ENCODE measurements at regions not wholly inside any gene's neighbourhood (a gene's known extent, or its start where the extent isn't known, plus 50 kb on each side); places are given as distances from the start of the nearest gene placed in this dataset.

DNA sequence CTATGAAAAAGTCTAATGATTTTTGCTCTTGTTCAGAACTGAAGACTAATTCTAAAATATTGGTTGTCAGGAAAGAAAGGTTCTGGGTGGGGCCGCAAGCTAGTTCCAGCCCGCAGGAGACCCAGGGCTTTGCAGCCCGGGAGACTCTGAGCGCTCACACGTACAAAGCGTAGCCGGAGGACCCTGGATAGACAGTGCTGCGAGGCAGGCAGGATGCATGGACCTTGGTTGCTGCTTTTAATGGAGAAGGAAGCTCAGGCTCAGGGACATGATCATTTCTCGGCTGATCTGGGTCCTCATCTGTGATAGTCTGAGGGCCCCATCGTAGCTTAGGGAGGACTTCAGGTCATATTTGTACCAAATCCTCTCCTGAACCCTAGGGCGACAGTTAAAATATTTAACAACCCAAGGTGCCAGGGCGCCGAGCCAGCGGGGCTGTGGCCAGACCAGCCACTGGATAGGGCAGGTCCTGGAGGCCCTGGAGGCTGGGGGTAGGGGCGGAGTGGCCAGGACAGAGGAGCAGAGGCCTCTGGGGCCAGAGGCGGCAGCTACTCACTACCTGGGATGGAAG is 70.1 kb upstream of the UNC5A start:
- no CpG with 5 or more reads among the region's 16 CpGs for WGBS (ENCODE audit: insufficient coverage, insufficient read length)
- peaks cover 11% of the 10 kb centered on the region for H3K4me1 ChIP-seq (ENCODE audit: control insufficient read depth, insufficient read depth, low read length)
- H3K36me3 ChIP-seq (ENCODE audit: control insufficient read depth, insufficient read depth, low read length), result no peaks in the 10 kb centered on the region
- no peaks in the 10 kb centered on the region; the same call in 1 of the 2 replicates for H3K27me3 ChIP-seq (ENCODE audit: control insufficient read depth, insufficient read depth, low read length)
- H3K9me3 ChIP-seq (ENCODE audit: control insufficient read depth, insufficient read depth, low read length), result no peaks in the 10 kb centered on the region
- no peak overlapping the region for H3K27ac ChIP-seq (ENCODE audit: low read length)
- no peak for DNase-seq (ENCODE audit: low read depth, low spot score)
- no peak overlapping the region for H3K4me3 ChIP-seq (ENCODE audit: low read length)

DNA sequence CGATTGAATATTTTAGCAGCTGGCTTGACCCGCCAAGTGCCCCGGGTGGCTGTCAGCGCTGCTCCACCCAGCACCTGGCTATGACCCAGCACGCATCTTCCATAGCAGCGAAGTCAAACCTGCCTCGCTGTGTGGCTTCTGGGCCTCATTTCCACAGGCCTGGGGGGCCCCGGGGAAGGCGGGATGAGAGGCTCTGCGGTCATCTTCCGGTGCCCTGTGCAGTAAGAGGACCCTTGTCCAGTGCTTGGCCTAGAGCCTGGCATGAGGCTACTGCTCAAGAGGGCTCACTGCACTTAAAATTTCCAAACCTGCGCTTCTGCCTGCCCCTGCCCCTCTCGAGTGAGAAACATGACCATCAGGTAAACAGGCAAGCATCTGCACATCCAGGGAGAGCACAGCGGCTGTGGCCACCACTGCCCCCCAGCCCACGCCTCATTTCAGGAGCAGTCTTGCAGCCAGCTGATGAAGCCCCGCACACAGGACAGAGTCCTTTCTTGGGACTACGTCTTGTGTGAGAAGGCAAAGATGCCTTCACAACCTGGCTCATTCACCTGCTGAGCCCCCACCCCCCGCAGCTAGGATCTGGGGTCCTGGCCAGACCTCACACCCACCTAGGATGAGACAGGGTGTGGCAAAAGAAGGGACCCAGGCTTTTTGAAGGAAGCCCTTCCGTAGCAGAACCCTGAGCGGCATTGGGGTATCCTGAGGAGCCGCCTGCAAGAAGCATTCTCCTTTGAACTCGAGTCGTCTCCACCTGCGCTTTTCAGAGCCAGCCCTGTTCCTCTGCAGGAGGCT is 69.5 kb upstream of the UNC5A start:
- no peaks in the 10 kb centered on the region for H3K9me3 ChIP-seq (ENCODE audit: control insufficient read depth, insufficient read depth, low read length)
- H3K27me3 ChIP-seq (ENCODE audit: control insufficient read depth, insufficient read depth, low read length), result no peaks in the 10 kb centered on the region; the same call in 1 of the 2 replicates
- no peak overlapping the region for H3K27ac ChIP-seq (ENCODE audit: low read length)
- no peak overlapping the region for H3K4me3 ChIP-seq (ENCODE audit: low read length)
- no peak for DNase-seq (ENCODE audit: low read depth, low spot score)
- WGBS (ENCODE audit: insufficient coverage, insufficient read length), result no CpG with 5 or more reads among the region's 24 CpGs
- peaks cover 15% of the 10 kb centered on the region for H3K4me1 ChIP-seq (ENCODE audit: control insufficient read depth, insufficient read depth, low read length)
- no peaks in the 10 kb centered on the region for H3K36me3 ChIP-seq (ENCODE audit: control insufficient read depth, insufficient read depth, low read length)

DNA sequence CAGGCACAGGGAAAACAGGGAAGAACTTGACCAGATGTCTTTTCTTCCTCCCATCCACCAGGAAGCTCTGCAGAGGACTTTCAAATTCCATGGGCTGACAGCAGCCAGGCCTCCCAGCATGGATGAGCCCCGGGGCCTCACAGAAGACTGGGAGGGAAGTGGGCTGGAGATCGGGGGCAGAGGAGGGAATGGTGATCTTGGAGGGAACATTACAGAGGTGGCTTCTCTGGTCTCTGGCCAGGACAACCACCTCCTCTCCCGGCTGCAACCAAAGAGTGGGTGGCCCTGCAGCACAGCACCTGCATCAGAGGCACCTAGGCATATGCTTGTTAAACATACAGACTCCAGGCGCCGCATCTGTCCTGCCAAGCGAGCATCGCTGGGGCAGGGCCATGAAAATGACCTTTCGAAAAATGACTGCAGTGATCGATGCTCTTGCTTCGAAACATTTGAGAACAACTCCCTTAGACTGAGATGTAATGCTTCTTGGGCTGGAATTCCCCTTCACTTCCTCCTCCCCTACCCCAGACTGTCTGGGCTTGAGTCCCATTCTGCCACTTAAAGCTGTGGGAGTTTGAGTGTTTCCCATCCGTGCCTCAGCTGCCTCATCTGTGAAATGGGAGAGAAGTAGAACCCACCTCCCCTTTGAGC is 68.7 kb upstream of the UNC5A start:
- no peak for DNase-seq (ENCODE audit: low read depth, low spot score)
- no peak overlapping the region for H3K4me3 ChIP-seq (ENCODE audit: low read length)
- no peaks in the 10 kb centered on the region; the same call in 1 of the 2 replicates for H3K27me3 ChIP-seq (ENCODE audit: control insufficient read depth, insufficient read depth, low read length)
- H3K36me3 ChIP-seq (ENCODE audit: control insufficient read depth, insufficient read depth, low read length), result no peaks in the 10 kb centered on the region
- H3K9me3 ChIP-seq (ENCODE audit: control insufficient read depth, insufficient read depth, low read length), result no peaks in the 10 kb centered on the region
- peaks cover 19% of the 10 kb centered on the region for H3K4me1 ChIP-seq (ENCODE audit: control insufficient read depth, insufficient read depth, low read length)
- no peak overlapping the region for H3K27ac ChIP-seq (ENCODE audit: low read length)
- no CpG with 5 or more reads among the region's 11 CpGs for WGBS (ENCODE audit: insufficient coverage, insufficient read length)

DNA sequence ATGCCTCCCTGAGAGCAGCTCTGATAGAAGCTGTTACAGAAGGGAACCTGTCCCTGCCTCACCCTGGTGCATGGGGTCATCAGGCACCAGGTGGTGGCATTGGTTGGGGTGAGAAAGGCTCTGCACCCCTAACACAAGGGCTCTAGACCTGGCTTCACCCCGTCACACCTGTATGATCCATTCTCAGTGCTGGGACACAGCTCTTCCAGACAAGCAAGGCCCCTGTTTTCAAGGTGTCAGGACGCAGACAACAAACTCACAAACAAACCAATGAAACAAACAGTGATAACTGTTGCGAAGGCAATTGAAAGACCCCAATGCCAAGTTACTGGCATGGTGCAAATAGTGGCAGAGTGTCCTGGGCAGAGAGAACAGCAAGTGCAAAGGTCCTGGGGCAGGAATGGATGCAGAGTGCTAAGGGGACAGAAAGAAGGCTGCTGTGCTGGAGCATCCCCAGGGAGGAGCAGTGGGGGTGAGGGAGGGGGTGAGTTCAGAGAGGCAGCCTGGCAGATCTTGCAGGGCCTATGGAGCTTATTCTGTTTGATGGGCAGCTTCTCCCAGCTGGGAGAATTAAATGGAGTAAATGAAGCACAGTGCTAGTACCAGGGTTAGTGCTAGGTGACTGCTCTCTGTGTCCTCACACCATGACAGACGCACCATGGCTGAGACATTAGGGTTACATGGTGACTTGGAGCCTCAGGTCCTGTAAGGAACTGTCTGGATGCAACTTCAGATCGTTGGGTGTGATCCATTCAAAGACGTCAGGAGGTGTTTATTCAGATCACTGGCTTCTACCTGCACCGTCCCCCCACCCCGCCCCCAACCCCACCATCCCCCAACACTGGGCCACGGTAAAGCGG is 67.9 kb upstream of the UNC5A start:
- no peak for DNase-seq (ENCODE audit: low read depth, low spot score)
- WGBS (ENCODE audit: insufficient coverage, insufficient read length), result no CpG with 5 or more reads among the region's 10 CpGs
- Histone ChIP-seq H3K4me1 (ENCODE audit: control insufficient read depth, insufficient read depth, low read length) (peaks cover 19% of the 10 kb centered on the region), H3K9me3 (ENCODE audit: control insufficient read depth, insufficient read depth, low read length) (no peaks in the 10 kb centered on the region), H3K27me3 (ENCODE audit: control insufficient read depth, insufficient read depth, low read length) (no peaks in the 10 kb centered on the region; the same call in 1 of the 2 replicates), H3K27ac (ENCODE audit: low read length) (no peak overlapping the region), H3K4me3 (ENCODE audit: low read length) (no peak overlapping the region), H3K36me3 (ENCODE audit: control insufficient read depth, insufficient read depth, low read length) (no peaks in the 10 kb centered on the region)

DNA sequence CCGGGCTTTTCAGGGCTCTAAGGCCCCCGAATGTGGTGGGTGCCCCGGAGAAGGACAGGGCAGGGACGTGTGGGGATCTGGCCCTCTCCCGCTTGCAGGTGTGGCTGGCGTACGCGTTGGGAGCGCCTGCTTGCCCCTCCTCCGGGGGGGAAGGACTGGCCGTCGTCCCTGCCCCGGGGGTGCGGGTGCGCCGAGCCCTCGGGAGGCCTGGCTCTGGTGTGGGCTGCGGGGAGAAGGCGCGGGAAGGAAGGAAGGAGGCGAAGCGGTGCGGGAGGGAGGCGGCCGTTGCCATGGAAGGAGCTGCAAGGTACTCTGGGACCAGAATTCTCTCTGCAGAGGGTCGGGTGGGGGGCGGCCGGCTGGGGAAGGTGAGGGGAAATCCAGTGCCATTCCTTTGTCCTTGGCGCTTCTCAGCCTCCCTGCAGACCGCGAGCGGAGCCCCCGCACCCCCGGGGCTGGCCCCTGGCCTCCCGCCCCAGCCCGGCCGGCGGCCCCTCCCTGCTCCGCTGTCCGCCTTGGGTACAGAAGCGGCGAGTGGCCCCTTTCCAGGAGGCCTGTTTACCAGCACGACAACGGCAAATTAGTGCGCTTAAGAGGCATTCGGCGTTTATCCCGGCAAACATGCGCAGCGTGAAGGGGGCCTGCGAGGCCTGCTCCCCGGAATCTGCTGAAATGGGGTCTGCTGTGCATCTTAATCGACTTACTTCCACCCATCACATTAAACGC is 67.1 kb upstream of the UNC5A start:
- Histone ChIP-seq H3K27me3 (ENCODE audit: control insufficient read depth, insufficient read depth, low read length) (no peaks in the 10 kb centered on the region; the same call in 1 of the 2 replicates), H3K9me3 (ENCODE audit: control insufficient read depth, insufficient read depth, low read length) (no peaks in the 10 kb centered on the region), H3K27ac (ENCODE audit: low read length) (no peak overlapping the region), H3K4me1 (ENCODE audit: control insufficient read depth, insufficient read depth, low read length) (peaks cover 19% of the 10 kb centered on the region), H3K36me3 (ENCODE audit: control insufficient read depth, insufficient read depth, low read length) (no peaks in the 10 kb centered on the region), H3K4me3 (ENCODE audit: low read length) (peak overlapping the region; percentile 44; the same call in 1 of the 2 replicates)
- WGBS (ENCODE audit: insufficient coverage, insufficient read length), result no CpG with 5 or more reads among the region's 54 CpGs
- DNase-seq (ENCODE audit: low read depth, low spot score), result no peak

DNA sequence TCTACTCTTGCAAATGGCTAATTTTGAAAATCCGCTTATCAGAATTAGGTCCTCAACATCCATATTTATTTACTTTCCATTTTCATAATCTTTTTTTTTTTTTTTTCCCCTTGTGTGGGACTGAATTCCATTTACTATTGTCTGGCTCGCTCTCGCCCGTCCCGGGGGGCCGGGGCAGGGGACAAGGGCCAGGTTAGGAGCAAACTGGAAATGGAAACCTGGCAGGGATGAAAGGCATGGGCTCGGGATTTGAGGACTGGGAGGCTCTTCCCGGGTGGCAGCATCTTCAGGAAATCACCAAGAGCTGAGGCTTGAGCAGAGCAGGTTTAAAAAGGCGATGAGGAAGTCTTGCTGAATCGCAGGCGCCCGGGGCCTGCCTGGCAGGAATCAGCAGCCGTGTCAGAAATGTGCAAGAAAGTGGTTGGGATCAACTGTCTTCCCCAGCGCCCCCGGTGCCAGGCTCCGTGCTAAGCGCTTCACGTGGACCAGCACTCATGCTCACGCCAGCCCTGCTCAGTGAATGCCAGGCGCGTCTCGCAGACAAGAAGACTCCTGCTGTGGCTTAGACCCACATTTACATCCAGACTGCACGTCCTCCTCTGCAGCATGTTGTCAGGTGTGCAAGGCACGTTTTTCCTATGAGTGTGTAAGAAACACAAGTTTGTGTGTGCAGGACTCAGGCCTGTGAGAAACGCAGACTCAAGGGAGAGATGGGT is 66.3 kb upstream of the UNC5A start:
- Histone ChIP-seq H3K9me3 (ENCODE audit: control insufficient read depth, insufficient read depth, low read length) (no peaks in the 10 kb centered on the region), H3K4me1 (ENCODE audit: control insufficient read depth, insufficient read depth, low read length) (peaks cover 19% of the 10 kb centered on the region), H3K27me3 (ENCODE audit: control insufficient read depth, insufficient read depth, low read length) (no peaks in the 10 kb centered on the region; the same call in 1 of the 2 replicates), H3K36me3 (ENCODE audit: control insufficient read depth, insufficient read depth, low read length) (no peaks in the 10 kb centered on the region), H3K27ac (ENCODE audit: low read length) (no peak overlapping the region), H3K4me3 (ENCODE audit: low read length) (no peak overlapping the region; the same call in 1 of the 2 replicates)
- DNase-seq (ENCODE audit: low read depth, low spot score), result no peak
- WGBS (ENCODE audit: insufficient coverage, insufficient read length), result 100% methylated on average over 1 of the region's 25 CpGs

DNA sequence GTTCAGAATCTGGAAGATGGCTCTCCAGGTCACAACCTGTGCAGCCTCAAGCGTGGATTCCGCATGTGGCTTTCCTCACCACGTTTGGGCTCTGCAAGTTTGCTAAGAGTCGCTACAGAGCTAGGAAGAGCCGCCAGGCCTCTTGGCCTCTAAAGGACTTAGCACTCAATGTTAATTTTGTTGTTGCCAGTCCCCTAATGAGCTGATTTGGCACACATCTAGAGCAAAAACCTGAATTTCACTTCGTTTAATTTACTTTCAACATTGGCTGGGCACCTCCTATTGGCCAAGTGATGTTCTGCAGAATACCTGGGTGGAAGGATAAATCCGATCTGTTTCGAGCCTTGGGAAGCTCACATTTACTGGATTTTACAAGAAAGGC is 65.8 kb upstream of the UNC5A start:
- Histone ChIP-seq H3K4me3 (ENCODE audit: low read length) (no peak overlapping the region), H3K4me1 (ENCODE audit: control insufficient read depth, insufficient read depth, low read length) (peaks cover 16% of the 10 kb centered on the region), H3K9me3 (ENCODE audit: control insufficient read depth, insufficient read depth, low read length) (no peaks in the 10 kb centered on the region), H3K36me3 (ENCODE audit: control insufficient read depth, insufficient read depth, low read length) (no peaks in the 10 kb centered on the region), H3K27me3 (ENCODE audit: control insufficient read depth, insufficient read depth, low read length) (no peaks in the 10 kb centered on the region; the same call in 1 of the 2 replicates), H3K27ac (ENCODE audit: low read length) (no peak overlapping the region)
- peak; percentile 43 for DNase-seq (ENCODE audit: low read depth, low spot score)
- no CpG with 5 or more reads among the region's 8 CpGs for WGBS (ENCODE audit: insufficient coverage, insufficient read length)

DNA sequence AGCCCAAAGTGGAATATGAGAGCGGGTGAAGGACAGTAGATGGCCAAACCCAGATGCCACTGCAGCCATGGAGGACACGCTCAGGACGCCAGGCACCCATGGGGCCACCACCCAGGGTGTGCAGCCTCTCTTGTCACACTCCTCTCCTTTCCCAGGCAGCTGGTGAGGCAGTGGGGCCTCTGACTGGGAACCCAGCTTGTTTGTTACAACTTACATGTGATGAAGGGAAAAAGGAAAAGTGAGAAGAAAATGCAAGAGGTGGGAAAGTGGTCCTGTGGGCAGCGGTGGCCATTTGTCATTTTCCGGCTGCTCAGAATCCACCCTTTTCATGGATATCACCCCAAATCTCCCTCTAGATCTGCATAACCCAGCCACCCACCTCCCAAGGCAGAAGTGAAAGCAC is 62.7 kb upstream of the UNC5A start:
- Histone ChIP-seq H3K4me1 (ENCODE audit: control insufficient read depth, insufficient read depth, low read length) (peaks cover 14% of the 10 kb centered on the region), H3K27me3 (ENCODE audit: control insufficient read depth, insufficient read depth, low read length) (no peaks in the 10 kb centered on the region; the same call in 1 of the 2 replicates), H3K9me3 (ENCODE audit: control insufficient read depth, insufficient read depth, low read length) (no peaks in the 10 kb centered on the region), H3K27ac (ENCODE audit: low read length) (no peak overlapping the region), H3K36me3 (ENCODE audit: control insufficient read depth, insufficient read depth, low read length) (no peaks in the 10 kb centered on the region), H3K4me3 (ENCODE audit: low read length) (no peak overlapping the region)
- no peak for DNase-seq (ENCODE audit: low read depth, low spot score)
- WGBS (ENCODE audit: insufficient coverage, insufficient read length), result no CpG with 5 or more reads among the region's 5 CpGs

All from iPS DF 6.9 (cell line).